MM.1S (cell line): ENCODE measurements at regions not wholly inside any gene's neighbourhood (a gene's known extent, or its start where the extent isn't known, plus 50 kb on each side); places are given as distances from the start of the nearest gene placed in this dataset.

Experiments used
- DNase-seq: peaks from one replicate; pipeline ENCODE4 v3.0.0-alpha.2; 2015
- H2AFZ ChIP-seq: fragments of 300-600 bp; sonication (generic); 2 replicates; pipeline ENCODE4 v1.6.0; 2016; ENCODE audit warnings: antibody characterized with exemption, low read length
- H3F3A ChIP-seq: fragments of 300-600 bp; sonication (generic); 2 replicates; pipeline ENCODE4 v1.6.1; 2016; ENCODE audit warnings: mild to moderate bottlenecking, antibody characterized with exemption, low read length, moderate library complexity, mixed read lengths; ENCODE audit not compliant: insufficient read depth
- H3K27ac ChIP-seq: fragments of 300-600 bp; sonication (generic); 2 replicates; pipeline ENCODE4 v1.5.1; 2016; ENCODE audit warnings: mild to moderate bottlenecking, low read length
- H3K27me3 ChIP-seq: fragments of 300-600 bp; sonication (generic); replicated peaks from 2 replicates; pipeline ENCODE4 v1.6.0; 2016; ENCODE audit warnings: low read length; ENCODE audit not compliant: insufficient read depth
- H3K36me3 ChIP-seq: fragments of 300-600 bp; sonication (generic); replicated peaks from 2 replicates; pipeline ENCODE4 v1.6.1; 2016; ENCODE audit warnings: mild to moderate bottlenecking, low read length, mixed read lengths; ENCODE audit not compliant: insufficient read depth
- H3K4me1 ChIP-seq: fragments of 300-600 bp; sonication (generic); 2 replicates; pipeline ENCODE4 v1.6.1; 2016; ENCODE audit warnings: low read length, mixed read lengths
- H3K4me2 ChIP-seq: fragments of 300-600 bp; sonication (generic); 2 replicates; pipeline ENCODE4 v1.6.0; 2016; ENCODE audit warnings: low read depth, low read length
- H3K4me3 ChIP-seq: fragments of 300-600 bp; sonication (generic); 2 replicates; pipeline ENCODE4 v1.5.1; 2016; ENCODE audit warnings: low read length, mixed read lengths
- H3K79me2 ChIP-seq: fragments of 300-600 bp; sonication (generic); 2 replicates; pipeline ENCODE4 v1.6.1; 2016; ENCODE audit warnings: mixed run types, low read length, mixed read lengths
- H3K9ac ChIP-seq: fragments of 300-600 bp; sonication (generic); 2 replicates; pipeline ENCODE4 v1.6.1; 2016; ENCODE audit warnings: low read length, mixed read lengths
- H3K9me2 ChIP-seq: fragments of 300-600 bp; sonication (generic); replicated peaks from 2 replicates; pipeline ENCODE4 v1.6.1; 2016; ENCODE audit warnings: mild to moderate bottlenecking, low read length, mixed read lengths; ENCODE audit not compliant: insufficient read depth
- H3K9me3 ChIP-seq: fragments of 300-600 bp; sonication (generic); replicated peaks from 2 replicates; pipeline ENCODE4 v1.6.1; 2016; ENCODE audit warnings: mild to moderate bottlenecking, low read length, mixed read lengths; ENCODE audit not compliant: insufficient read depth
- H4K20me1 ChIP-seq: fragments of 300-600 bp; sonication (generic); 2 replicates; pipeline ENCODE4 v1.6.1; 2016; ENCODE audit warnings: mild to moderate bottlenecking, low read length, moderate library complexity, mixed read lengths; ENCODE audit not compliant: insufficient read depth
- CTCF ChIP-seq: fragments of 300-600 bp; sonication (generic); IDR thresholded peaks from 2 replicates; pipeline ENCODE4 v1.5.1; 2016; ENCODE audit warnings: antibody characterized with exemption, low read length, mixed read lengths
- EZH2 ChIP-seq: fragments of 300-600 bp; sonication (generic); optimal IDR thresholded peaks from 2 replicates; pipeline ENCODE3; 2017; ENCODE audit warnings: low read depth, mild to moderate bottlenecking, antibody characterized with exemption, low read length, mixed read lengths
- EZH2phosphoT487 ChIP-seq: fragments of 300-600 bp; sonication (generic); IDR thresholded peaks from 2 replicates; pipeline ENCODE4 v1.6.1; 2018; ENCODE audit warnings: antibody characterized with exemption, low read length

DNA sequence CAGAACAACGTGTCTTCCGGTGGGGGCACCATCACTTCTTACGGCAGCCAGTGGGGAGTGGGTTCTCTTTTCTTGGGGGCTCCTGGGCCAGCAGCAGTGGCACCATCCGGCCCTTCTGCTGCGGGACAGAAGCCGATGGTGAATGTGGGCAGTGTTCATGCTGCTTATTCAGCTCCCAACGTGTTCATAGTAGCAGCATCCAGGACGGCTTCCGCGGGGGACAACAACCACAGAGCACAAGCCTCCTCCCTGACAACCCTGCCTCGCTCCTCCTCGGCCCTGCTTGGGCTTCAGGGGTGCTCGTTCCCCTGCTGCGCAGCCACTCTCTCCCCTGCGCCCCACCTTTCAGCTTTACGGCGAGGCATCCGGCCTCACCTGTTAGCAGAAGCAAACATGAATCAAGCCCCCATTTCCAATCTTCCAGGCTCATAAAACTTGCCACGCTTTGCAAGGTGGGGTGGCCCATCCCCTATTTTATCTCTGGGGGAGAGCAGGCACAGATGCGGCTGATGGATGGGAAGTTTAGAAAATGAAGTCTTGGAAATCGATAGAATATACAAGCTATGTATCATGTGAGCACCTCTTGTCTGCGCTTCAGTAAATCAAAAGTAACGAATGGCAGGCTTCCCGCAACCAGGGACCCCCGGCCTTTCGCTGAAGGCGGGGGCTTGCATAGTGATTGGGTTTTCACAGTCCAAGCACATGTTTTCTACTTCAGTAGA is 191.8 kb upstream of the NECTIN1 start:
- Histone ChIP-seq H3K79me2 (no peaks in the 10 kb centered on the region), H3K9ac (no peak overlapping the region), H3K27me3 (peaks cover 54% of the 10 kb centered on the region), H3K4me1 (no peaks in the 10 kb centered on the region), H2AFZ (no peak overlapping the region), H3F3A (no peaks in the 10 kb centered on the region), H3K4me3 (no peak overlapping the region), H3K36me3 (no peaks in the 10 kb centered on the region), H3K4me2 (no peak overlapping the region), H3K9me3 (no peaks in the 10 kb centered on the region), H4K20me1 (no peaks in the 10 kb centered on the region), H3K9me2 (no peaks in the 10 kb centered on the region), H3K27ac (no peak overlapping the region)
- DNase-seq = no peak
- TF ChIP-seq CTCF (no peak), EZH2 (no peak), EZH2phosphoT487 (no peak)

GRCh38 chr11:119919656-119920055 is 190.7 kb upstream of the NECTIN1 start:
- Histone ChIP-seq H3K9me3 (no peaks in the 10 kb centered on the region), H2AFZ (no peak overlapping the region), H3F3A (no peaks in the 10 kb centered on the region), H3K36me3 (no peaks in the 10 kb centered on the region), H3K27ac (no peak overlapping the region), H3K4me2 (no peak overlapping the region), H3K9me2 (no peaks in the 10 kb centered on the region), H3K9ac (no peak overlapping the region), H3K4me1 (no peaks in the 10 kb centered on the region), H4K20me1 (no peaks in the 10 kb centered on the region), H3K4me3 (no peak overlapping the region), H3K79me2 (no peaks in the 10 kb centered on the region), H3K27me3 (peaks cover 54% of the 10 kb centered on the region)
- no peak for TF ChIP-seq CTCF
- TF ChIP-seq EZH2 = no peak
- TF ChIP-seq EZH2phosphoT487 = no peak
- DNase-seq = no peak

DNA sequence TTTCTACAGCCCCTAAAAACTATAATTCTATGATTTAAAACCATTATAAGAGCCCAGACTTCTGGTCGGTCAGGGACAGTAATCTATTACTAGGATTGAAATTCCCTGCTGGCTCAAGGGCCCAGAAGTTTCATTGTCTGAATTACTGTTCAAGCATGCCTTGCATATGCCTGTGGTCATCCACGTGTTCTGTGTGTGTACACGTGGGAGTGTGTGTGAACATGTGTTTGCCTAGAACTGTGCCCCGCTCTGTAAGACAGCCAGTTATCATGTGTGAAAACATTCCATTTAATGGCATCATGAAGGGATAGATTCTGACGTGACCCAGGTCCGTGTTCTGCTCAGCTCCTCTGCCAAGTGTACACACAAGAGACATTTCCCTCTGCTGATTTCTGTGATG is 189.3 kb upstream of the NECTIN1 start:
- Histone ChIP-seq H2AFZ (no peak overlapping the region), H3K9me3 (no peaks in the 10 kb centered on the region), H3K9ac (no peak overlapping the region), H3K4me3 (no peak overlapping the region), H3K9me2 (no peaks in the 10 kb centered on the region), H3K4me1 (no peaks in the 10 kb centered on the region), H3F3A (no peaks in the 10 kb centered on the region), H3K4me2 (no peak overlapping the region), H4K20me1 (no peaks in the 10 kb centered on the region), H3K79me2 (no peaks in the 10 kb centered on the region), H3K27me3 (peaks cover 47% of the 10 kb centered on the region), H3K36me3 (no peaks in the 10 kb centered on the region), H3K27ac (no peak overlapping the region)
- no peak for TF ChIP-seq EZH2
- no peak for TF ChIP-seq CTCF
- no peak for TF ChIP-seq EZH2phosphoT487
- DNase-seq = no peak
